Sigmoid colon (tissue), 6 donors: ENCODE measurements at regions not wholly inside any gene's neighbourhood (a gene's known extent, or its start where the extent isn't known, plus 50 kb on each side); places are given as distances from the start of the nearest gene placed in this dataset.

Source experiments
- DNase-seq: peaks from one replicate; pipeline ENCODE4 v3.0.0-alpha.2; 2019
- H3K27ac ChIP-seq, 4 donors: fragments of 200-600 bp; sonication (generic); one replicate each; pipeline ENCODE4 v1.5.1; 2016 to 2019; ENCODE audit warnings: mild to moderate bottlenecking in 1 of 4
- H3K27me3 ChIP-seq, 3 donors: fragments of 200-600 bp; sonication (generic); one replicate each; pipeline ENCODE4 v1.5.1; 2019; ENCODE audit warnings: mild to moderate bottlenecking in 1 of 3
- H3K36me3 ChIP-seq, 4 donors: fragments of 200-600 bp; sonication (generic); one replicate each; pipeline ENCODE4 v1.5.1; 2016 to 2019
- H3K4me1 ChIP-seq, 4 donors: fragments of 200-600 bp; sonication (generic); one replicate each; pipeline ENCODE4 v1.5.1; 2017 to 2019
- H3K4me3 ChIP-seq, 4 donors: fragments of 200-600 bp; sonication (generic); one replicate each; pipeline ENCODE4 v1.5.1; 2017 to 2019; ENCODE audit warnings: mild to moderate bottlenecking in 2 of 4, moderate library complexity in 1 of 4
- H3K9me3 ChIP-seq, 4 donors: fragments of 200-600 bp in 3 of 4; sonication (generic) in 3 of 4; one replicate each; pipeline versions ENCODE4 v1.5.1 to v1.6.1; 2013 to 2019
- CTCF ChIP-seq, 4 experiments: fragments of 450-650 bp in 3 of 4; fragments of 200-600 bp in 1 of 4; IDR thresholded peaks; one replicate each; pipeline ENCODE4 v1.5.1; 2016 to 2019; ENCODE audit warnings: antibody characterized with exemption in 4 of 4, mild to moderate bottlenecking in 3 of 4, moderate library complexity in 2 of 4
- EP300 ChIP-seq, 4 donors: sonication (generic); formaldehyde crosslinking; IDR thresholded peaks; one replicate each; pipeline ENCODE4 v1.6.1; 2017; ENCODE audit warnings: antibody characterized with exemption in 4 of 4
- POLR2A ChIP-seq, 2 donors: fragments of 450-650 bp; IDR thresholded peaks; one replicate each; pipeline ENCODE4 v1.6.1; 2016; ENCODE audit warnings: antibody characterized with exemption in 2 of 2, mild to moderate bottlenecking in 2 of 2, moderate library complexity in 2 of 2
- POLR2AphosphoS5 ChIP-seq, 4 donors: sonication (generic); formaldehyde crosslinking; IDR thresholded peaks; one replicate each; pipeline ENCODE4 v1.6.1; 2017; ENCODE audit warnings: antibody characterized with exemption in 4 of 4
- WGBS, 2 donors: extraction: QIAGEN DNeasy Blood & Tissue Kit; methylation state at CpG; one replicate each; pipeline ENCODE4 v1.1.7; 2013; 5-methylcytosine and 5-hydroxymethylcytosine counted together
- intact Hi-C: fragments of 100-400 bp; cut with DNase I; formaldehyde crosslinking; loops from one replicate; pipeline ENCODE4 v1.15.1; 2023
- donor health status: healthy with polysubstance abuse.
- donor health status: healthy.

GRCh38 chr2:121860758-121861227 lies 105.3 kb downstream of the TSN start:
- 84 to 89% methylated on average over 3 of the region's 3 CpGs for WGBS, 2 donors
- Histone ChIP-seq H3K4me1 (no peaks in the 10 kb centered on the region), H3K4me3 (no peak overlapping the region), H3K36me3 (no peaks in the 10 kb centered on the region), H3K27ac (no peak overlapping the region), H3K9me3 (no peaks in the 10 kb centered on the region), H3K27me3 (peaks cover 0 to 3% (median 0%) of the 10 kb centered on the region in 3 donors)
- TF ChIP-seq POLR2A (IDR thresholded peaks at IDR 0.05) = no peak
- no peak for TF ChIP-seq CTCF (IDR thresholded peaks at IDR 0.05)
- no peak for TF ChIP-seq POLR2AphosphoS5 (IDR thresholded peaks at IDR 0.05)
- TF ChIP-seq EP300 (IDR thresholded peaks at IDR 0.05) = no peak
- intact Hi-C loops = no loop called here
- no peak for DNase-seq

GRCh38 chr2:121862286-121862685 lies 106.8 kb downstream of the TSN start:
- Histone ChIP-seq H3K27me3 (peaks cover 0 to 3% (median 0%) of the 10 kb centered on the region in 3 donors), H3K9me3 (no peaks in the 10 kb centered on the region), H3K27ac (no peak overlapping the region), H3K4me3 (no peak overlapping the region), H3K36me3 (no peaks in the 10 kb centered on the region), H3K4me1 (no peaks in the 10 kb centered on the region)
- TF ChIP-seq POLR2A (IDR thresholded peaks at IDR 0.05) = no peak
- TF ChIP-seq CTCF (IDR thresholded peaks at IDR 0.05) = no peak
- TF ChIP-seq POLR2AphosphoS5 (IDR thresholded peaks at IDR 0.05) = no peak
- TF ChIP-seq EP300 (IDR thresholded peaks at IDR 0.05) = no peak
- WGBS, 2 donors = 91 to 92% methylated on average over 4 of the region's 4 CpGs
- intact Hi-C loops = no loop called here
- no peak for DNase-seq

GRCh38 chr2:121865914-121866313 lies 110.5 kb downstream of the TSN start:
- TF ChIP-seq EP300 (IDR thresholded peaks at IDR 0.05) (no peak), CTCF (IDR thresholded peaks at IDR 0.05) (no peak), POLR2AphosphoS5 (IDR thresholded peaks at IDR 0.05) (no peak), POLR2A (IDR thresholded peaks at IDR 0.05) (no peak)
- intact Hi-C loops = no loop called here
- DNase-seq = no peak
- no peak overlapping the region for H3K27ac ChIP-seq
- H3K27me3 ChIP-seq = no peaks in the 10 kb centered on the region
- no peaks in the 10 kb centered on the region for H3K4me1 ChIP-seq
- H3K4me3 ChIP-seq = no peak overlapping the region
- no peaks in the 10 kb centered on the region for H3K36me3 ChIP-seq
- 71 to 81% methylated on average over 1 to 2 of the region's 2 CpGs for WGBS, 2 donors
- no peaks in the 10 kb centered on the region for H3K9me3 ChIP-seq

GRCh38 chr2:121866789-121867188 lies 111.3 kb downstream of the TSN start:
- TF ChIP-seq CTCF (IDR thresholded peaks at IDR 0.05) (no peak), EP300 (IDR thresholded peaks at IDR 0.05) (no peak), POLR2A (IDR thresholded peaks at IDR 0.05) (no peak), POLR2AphosphoS5 (IDR thresholded peaks at IDR 0.05) (no peak)
- intact Hi-C loops = no loop called here
- H3K4me3 ChIP-seq = no peak overlapping the region
- no peaks in the 10 kb centered on the region for H3K9me3 ChIP-seq
- H3K27me3 ChIP-seq = no peaks in the 10 kb centered on the region
- no peak overlapping the region for H3K27ac ChIP-seq
- H3K36me3 ChIP-seq = no peaks in the 10 kb centered on the region
- H3K4me1 ChIP-seq = no peaks in the 10 kb centered on the region
- no peak for DNase-seq
- 92% methylated on average over 6 of the region's 6 CpGs for WGBS, 2 donors

- TF ChIP-seq POLR2AphosphoS5 (IDR thresholded peaks at IDR 0.05) (no peak), POLR2A (IDR thresholded peaks at IDR 0.05) (no peak), CTCF (IDR thresholded peaks at IDR 0.05) (no peak)
- Histone ChIP-seq H3K36me3 (no peaks in the 10 kb centered on the region), H3K4me3 (no peak overlapping the region), H3K4me1 (no peaks in the 10 kb centered on the region), H3K27ac (no peak overlapping the region), H3K9me3 (no peaks in the 10 kb centered on the region), H3K27me3 (no peaks in the 10 kb centered on the region)
- DNase-seq = no peak
- intact Hi-C loops = no loop called here
- WGBS, 2 donors = 19 to 46% methylated on average over 1 of the region's 1 CpG
Measured at GRCh38 chr2:121868652-121869051, 113.2 kb downstream of the TSN start.
